ENCODE measurements at regions not wholly inside any gene's neighbourhood (a gene's known extent, or its start where the extent isn't known, plus 50 kb on each side); places are given as distances from the start of the nearest gene placed in this dataset.

GRCh38 chr20:7332169-7332568 is 564.7 kb downstream of the BMP2 start:
- BruUV-seq (replicated peaks), result no TSS peak
- TF ChIP-seq RAD21 (IDR thresholded peaks at IDR 0.05; ENCODE audit: low read length) (no peak), MAFK (IDR thresholded peaks at IDR 0.05; ENCODE audit: low read depth, low read length) (no peak), CTCF (conservative IDR thresholded peaks at IDR 0.05; ENCODE audit: low read depth, low read length) (no peak), SMC3 (IDR thresholded peaks at IDR 0.05; ENCODE audit: low read depth, low read length) (no peak), MAZ (IDR thresholded peaks at IDR 0.05; ENCODE audit: borderline replicate concordance, low read depth, low read length) (no peak), CEBPB (IDR thresholded peaks at IDR 0.05; ENCODE audit: low read depth, low read length) (no peak), USF2 (IDR thresholded peaks at IDR 0.05; ENCODE audit: low read depth, low read length) (no peak), RCOR1 (IDR thresholded peaks at IDR 0.05; ENCODE audit: insufficient replicate concordance, low read length) (no peak), BHLHE40 (IDR thresholded peaks at IDR 0.05; ENCODE audit: low read depth, low read length) (no peak)
- H4K20me1 ChIP-seq (ENCODE audit: insufficient read depth, low read length), result no peaks in the 10 kb centered on the region

More at GRCh38 chr20:7332169-7332568, 564.7 kb downstream of the BMP2 start:
- in situ Hi-C loops (cut with MboI; ENCODE audit: low sequenced_read_pairs), result no loop called here
- Histone ChIP-seq H2AK9ac (replicated peaks; ENCODE audit: low read depth, low read length, poor library complexity) (no peak overlapping the region), H2BK20ac (ENCODE audit: low read depth, low read length) (no peak overlapping the region), H4K8ac (ENCODE audit: low read depth in 2 of 2, low read length in 2 of 2) (no peak overlapping the region), H3K14ac (replicated peaks; ENCODE audit: low read depth, low read length) (no peak overlapping the region), H3K79me1 (ENCODE audit: low read depth in 1 of 2, low read length in 2 of 2) (no peaks in the 10 kb centered on the region), H2AFZ (replicated peaks; ENCODE audit: low read length, poor library complexity) (no peak overlapping the region), H3K9me3 (ENCODE audit: control insufficient read depth, insufficient read depth, low read length) (no peaks in the 10 kb centered on the region), H4K91ac (ENCODE audit: insufficient read depth, low read depth, low read length) (no peak overlapping the region), H3K56ac (ENCODE audit: extremely low read depth, insufficient read depth, low read length) (no peak overlapping the region), H3K18ac (ENCODE audit: low read depth, low read length) (no peak overlapping the region), H2AK5ac (ENCODE audit: low read depth, low read length) (no peak overlapping the region), H3K36me3 (ENCODE audit: control insufficient read depth, insufficient read depth, low read length) (no peaks in the 10 kb centered on the region), H4K5ac (ENCODE audit: low read depth, low read length) (no peak overlapping the region), H3K9ac (ENCODE audit: low read depth, low read length) (no peak overlapping the region), H2BK15ac (ENCODE audit: low read depth, low read length) (no peak overlapping the region), H3K27me3 (ENCODE audit: control insufficient read depth, insufficient read depth, low read length) (no peaks in the 10 kb centered on the region), H3K4me2 (ENCODE audit: low read depth, low read length) (no peak overlapping the region), H2BK120ac (ENCODE audit: low read depth, low read length) (no peak overlapping the region), H3K23ac (ENCODE audit: low read depth, low read length) (no peak overlapping the region), H2BK5ac (ENCODE audit: low read depth, low read length, poor library complexity, severe bottlenecking) (no peak overlapping the region), H3K27ac (ENCODE audit: insufficient read depth, low read length) (no peak overlapping the region), H3K4me1 (ENCODE audit: control insufficient read depth, insufficient read depth, low read length) (no peaks in the 10 kb centered on the region), H3K4me3 (ENCODE audit: insufficient read depth, low read depth, low read length) (no peak overlapping the region), H3K9me1 (ENCODE audit: insufficient read depth, low read length) (no peaks in the 10 kb centered on the region), H3K4ac (ENCODE audit: low read depth, low read length) (no peak overlapping the region)
- dilution Hi-C loops (cut with HindIII; ENCODE audit: low sequenced_read_pairs, unreplicated experiment), result no loop called here
- intact Hi-C loops (cut with micrococcal nuclease), result no loop called here
- ATAC-seq (ENCODE audit: low read depth) (no peak), DNase-seq (no peak)
- no CpG with 5 or more reads among the region's 1 CpG for WGBS, 2 experiments (ENCODE audit: extremely low coverage in 2 of 2, insufficient read length in 1 of 2)
- ChIA-PET CTCF (no interaction called here), POLR2A (ENCODE audit: unreplicated experiment) (no interaction called here)
